Stimulated activated CD4-positive, alpha-beta T cell treated with anti-CD3 and anti-CD28 coated beads, TNF-alpha, amount 100 ng/mL, for 1 hour (primary cell): ENCODE measurements at regions not wholly inside any gene's neighbourhood (a gene's known extent, or its start where the extent isn't known, plus 50 kb on each side); places are given as distances from the start of the nearest gene placed in this dataset.
"Not testable (repeated sequence)": the region's sequence is repeated elsewhere in the genome, so short reads cannot be mapped to it uniquely, and the experiment has no call there.

Source experiments
- DNase-seq, 3 donors: peaks; one replicate each; pipeline ENCODE4 v3.0.0-alpha.2; 2020; ENCODE audit warnings: low read depth in 3 of 3, low spot score in 1 of 3

DNA sequence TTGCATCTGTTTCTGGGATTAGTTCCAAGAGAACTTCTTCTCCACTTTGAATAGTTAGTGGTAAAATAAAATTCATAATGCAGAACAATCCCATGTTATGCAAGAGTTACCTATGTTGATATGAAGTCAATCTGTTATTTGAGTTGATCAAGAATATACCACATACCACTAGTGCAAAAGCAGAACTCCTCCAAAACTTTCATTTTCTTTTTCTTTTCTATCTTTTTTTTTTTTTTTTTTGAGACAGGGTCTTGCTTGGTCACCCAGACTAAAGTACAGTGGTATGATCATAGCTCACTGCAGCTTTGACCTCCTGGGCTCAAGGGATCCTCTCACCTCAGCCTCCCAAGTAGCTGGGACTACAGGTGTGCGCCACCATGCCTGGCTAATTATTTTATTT, 78.8 kb upstream of the UMPS start:
- DNase-seq = not testable (repeated sequence)

DNA sequence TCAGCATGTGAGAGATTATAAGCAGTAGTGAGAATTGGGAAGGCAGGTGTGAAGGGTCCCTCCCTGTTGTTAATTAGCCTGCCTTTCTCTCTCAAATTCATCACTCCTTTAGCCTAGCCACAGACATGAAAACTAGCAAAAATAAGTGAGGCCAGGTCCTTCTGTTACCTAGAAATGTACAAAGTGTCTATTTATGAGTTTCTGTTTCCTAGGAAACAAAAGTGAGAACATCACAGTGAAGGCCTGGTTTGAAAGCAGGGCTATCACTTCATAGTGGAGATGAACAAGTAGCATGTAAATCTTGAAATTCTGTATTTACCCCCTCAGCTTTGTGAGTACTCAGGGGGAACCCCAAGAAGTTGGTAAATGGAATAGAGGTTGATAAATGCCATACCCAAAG, 78.2 kb upstream of the UMPS start:
- DNase-seq = no peak

DNA sequence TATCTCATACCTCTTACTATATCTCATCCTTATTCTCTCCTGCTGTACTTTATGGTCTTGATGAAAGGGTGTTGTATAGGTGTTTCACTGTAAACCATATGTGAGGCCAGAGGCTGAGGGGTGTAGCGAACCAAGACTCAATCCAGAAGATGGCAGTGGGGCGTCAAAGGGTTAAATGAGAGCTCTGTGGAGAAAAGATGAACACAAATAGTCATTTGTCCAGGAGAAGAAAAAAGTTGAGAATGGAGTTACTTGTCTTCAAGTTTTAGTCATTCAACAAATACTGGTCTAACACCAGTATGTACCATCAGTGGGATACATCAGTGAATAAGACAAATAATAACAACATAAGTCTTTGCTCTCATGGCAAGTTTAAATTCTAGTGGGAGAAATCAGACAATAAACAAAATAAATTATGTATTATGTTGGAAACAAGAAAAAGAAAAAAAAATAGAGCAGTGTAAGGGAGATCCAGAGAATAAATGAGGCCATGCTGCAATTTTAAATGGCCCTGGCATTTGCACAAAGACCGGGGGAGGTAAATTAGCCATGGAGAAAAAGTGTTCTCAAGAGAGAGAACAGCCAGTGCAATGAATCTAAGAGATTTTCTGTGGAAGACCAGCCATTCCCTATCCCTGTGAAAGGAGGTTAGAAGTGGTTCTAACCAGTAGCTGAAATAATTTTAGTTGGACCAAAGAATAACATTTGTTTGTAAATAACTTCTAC, 77.0 kb upstream of the UMPS start:
- DNase-seq = no peak

DNA sequence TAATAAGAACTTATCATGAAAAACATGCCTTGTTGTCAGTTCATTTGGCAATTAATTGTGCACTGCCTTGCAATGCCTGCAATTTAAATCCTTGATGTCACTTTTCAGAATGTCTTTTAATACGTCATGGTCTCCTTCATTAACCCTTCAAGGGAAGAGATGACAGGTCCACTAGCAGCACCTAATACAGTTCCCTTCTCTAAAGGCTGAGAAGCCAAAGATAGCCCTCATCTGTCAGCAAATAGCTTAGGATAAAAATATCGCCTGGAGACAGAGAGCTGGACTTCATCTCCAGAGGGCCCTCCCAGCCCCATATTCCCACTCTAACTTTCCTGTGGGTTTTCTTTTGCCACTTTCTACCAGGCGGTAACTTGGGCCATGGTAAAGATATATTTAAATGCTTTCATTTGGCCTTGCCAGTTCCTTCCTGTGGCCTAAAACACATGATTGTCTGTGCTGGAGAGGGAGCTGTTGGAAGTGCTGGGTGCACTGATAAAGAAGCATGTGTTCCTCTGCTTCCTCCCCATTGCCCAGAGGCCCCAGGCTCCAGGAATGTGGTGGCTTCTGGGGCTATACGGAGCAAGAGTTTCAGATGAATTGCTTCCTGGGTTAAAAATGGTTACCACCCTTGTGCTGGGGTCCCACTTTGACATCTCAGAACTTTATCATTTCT, 76.3 kb upstream of the UMPS start:
- no peak for DNase-seq

DNA sequence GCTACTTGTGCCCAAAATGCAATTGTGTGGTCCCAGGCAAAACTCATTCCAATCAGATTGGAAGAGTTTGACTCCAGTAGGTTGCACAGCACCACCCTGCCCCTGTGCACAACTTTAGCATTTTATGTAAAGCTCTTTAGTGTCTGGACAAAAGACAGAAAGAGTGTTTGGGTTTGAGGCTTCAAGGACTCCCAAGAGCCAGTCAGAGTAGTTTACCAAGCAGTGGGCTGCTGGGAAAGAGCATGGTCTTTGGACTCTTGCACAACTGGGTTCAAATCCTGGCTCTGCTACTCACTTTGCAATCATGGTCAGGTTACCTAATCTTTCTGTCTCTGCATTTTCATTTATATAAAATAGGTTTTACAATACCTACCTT, 75.8 kb upstream of the UMPS start:
- no peak for DNase-seq

DNA sequence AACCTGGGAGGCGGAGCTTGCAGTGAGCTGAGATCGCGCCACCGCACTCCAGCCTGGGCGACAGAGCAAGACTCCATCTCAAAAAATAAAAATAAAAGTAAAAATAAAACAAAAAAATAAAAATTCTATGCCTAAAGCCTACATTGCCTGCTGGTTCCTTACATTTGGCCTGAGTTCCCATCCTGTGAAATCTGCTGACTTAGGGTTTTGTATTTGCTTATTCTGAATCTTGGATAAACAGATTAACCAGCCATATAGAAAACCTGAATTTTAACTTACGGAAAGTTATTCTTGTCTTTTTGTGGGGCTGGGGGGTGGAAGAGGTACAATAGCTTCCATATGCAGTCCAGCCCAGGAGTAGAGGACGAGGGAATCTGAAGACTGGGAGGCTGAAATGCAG, 73.7 kb upstream of the UMPS start:
- DNase-seq = no peak

DNA sequence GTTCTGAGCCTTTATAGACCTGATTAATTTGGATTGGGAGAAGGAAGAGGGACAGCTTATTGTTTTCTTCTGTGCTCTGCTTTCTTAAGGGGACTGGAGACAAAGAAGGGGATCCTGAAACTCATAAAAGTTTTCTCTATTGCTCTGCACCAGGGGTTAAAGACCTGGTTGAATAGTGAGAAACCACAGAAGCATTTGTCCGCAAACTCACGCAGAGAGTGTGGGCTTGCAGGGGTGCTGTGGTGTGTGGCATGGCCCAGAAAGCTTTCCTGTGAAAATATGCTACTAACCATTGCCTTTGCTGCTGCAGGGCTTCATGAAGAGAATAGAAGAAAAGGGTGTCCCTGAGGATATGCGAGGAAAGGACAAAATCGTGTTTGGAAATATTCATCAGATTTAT, 73.1 kb upstream of the UMPS start:
- no peak for DNase-seq

DNA sequence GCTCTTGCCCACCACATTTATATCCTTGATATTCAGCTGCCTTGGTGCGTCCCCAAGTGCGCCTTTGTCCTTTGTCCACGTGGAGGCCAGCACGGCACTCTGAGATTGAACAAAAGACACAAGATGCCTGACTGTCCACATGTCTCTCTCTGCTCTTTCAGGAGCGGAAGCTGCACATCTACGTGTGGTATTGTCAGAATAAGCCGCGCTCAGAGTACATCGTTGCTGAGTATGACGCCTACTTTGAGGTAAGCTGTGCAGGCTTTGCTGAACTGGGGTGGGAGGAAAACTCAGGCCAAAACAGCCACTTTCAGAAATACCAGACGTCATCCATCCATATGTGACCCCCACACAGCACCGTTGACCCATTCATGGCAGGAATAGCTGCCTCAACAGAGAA, 72.0 kb upstream of the UMPS start:
- DNase-seq = no peak

DNA sequence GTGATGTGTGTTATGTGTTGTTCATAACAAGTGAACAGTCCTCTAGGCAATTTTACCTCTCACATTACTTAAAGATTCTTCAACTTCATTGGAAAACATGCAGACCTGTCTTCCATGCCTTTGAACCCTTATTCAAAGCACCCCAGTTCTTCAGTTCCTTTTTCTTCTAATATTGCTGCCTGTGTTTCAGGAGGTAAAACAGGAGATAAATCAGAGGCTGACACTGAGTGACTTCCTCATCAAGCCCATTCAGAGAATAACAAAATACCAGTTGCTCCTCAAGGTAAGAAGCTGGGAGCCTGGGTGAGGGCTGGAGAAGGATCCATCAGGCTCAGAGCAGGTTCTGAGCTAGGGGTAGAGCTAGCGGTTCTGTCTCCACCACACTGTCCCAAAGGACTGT, 71.1 kb upstream of the UMPS start:
- DNase-seq = no peak

DNA sequence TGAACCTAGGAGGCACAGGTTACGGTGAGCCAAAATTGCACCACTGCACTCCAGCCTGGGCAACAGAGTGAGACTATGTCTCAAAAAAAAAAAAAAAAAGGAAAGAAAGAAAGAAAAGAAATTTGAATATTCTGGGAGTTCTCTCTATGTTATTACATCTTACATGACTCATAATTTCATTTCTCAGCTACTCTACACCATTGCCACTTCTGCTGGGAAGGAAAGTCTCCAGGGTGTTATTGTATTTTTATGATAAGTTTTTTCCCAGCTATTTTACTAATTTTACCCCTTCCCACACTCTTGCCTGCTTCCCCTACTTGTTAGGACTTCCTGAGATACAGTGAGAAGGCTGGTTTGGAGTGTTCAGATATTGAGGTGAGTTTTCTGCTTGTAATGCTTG, 69.7 kb upstream of the UMPS start:
- DNase-seq = no peak

DNA sequence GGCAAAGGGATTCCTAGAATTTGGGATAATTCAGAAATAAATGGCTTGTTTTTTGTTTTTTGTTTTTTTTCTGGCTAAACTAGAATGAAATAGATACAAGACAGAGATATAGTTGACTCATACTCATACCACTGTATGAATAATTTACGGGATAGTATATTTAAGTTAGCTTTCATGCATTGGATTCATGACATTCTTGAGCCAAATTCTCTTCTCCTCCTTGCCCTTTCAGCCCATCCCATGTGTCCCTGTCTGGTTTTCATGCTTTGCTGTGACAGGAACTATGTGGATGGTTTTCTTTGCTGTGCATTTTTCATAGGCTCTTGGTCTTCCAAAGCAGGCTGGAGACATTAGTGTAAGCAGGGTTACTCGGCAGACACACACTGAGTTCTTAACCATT, 66.6 kb upstream of the UMPS start:
- no peak for DNase-seq

DNA sequence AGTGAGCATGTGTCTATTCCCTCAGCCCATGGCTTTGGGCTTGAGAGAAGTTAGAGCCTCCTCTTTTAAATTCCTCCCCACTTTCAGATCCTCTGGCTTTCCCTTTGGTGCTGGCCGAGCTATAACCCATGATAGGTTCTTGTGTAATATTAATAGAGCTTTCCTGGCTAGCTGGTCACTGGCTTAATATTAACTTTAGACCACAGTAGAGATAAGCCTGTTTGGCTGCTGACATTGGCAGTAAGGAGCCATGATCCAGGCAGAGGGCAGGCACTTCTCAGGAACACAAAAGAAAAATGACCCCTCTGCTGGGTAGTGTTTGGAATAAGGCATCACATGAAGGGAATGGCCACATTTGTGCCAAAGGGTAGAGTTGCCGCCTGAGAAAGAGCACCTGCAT, 65.4 kb upstream of the UMPS start:
- no peak for DNase-seq

DNA sequence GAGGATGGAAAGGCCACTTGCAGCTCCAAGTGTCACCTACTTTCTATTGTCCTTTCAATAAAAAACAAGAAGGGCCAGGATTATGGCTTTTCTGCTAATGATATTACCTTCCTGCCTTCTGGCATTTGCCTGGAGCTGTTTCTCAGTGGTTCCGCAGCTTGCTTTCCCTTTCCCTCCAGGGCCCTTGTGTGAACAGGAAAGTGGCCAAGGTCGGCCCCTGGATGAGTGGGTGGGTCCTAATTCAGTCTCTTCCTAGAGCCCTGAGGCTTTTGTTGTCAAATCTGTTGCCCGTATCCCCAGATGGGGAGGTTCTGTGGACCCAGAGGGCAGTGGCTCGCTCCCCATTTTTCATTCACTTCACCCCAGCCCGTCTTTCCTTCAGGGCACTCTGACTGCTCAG, 64.2 kb upstream of the UMPS start:
- no peak for DNase-seq

DNA sequence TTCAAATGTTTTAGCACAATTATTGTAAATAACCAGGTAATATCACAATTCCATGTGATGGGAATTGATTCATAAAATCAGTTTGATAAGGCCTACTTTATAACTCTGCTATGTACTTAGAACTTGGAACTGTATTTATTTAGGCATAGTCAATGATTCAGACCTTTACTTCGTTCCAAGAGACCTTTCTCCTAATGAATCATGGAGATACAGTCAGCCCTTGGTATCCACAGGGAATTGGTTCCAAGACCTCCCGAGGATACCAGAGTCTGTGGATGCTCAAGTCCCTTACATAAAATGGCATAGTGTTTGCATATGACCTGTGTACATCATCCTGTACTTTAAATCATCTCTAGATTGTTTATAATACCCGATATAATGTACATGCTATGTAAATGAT, 60.8 kb upstream of the UMPS start:
- no peak for DNase-seq

DNA sequence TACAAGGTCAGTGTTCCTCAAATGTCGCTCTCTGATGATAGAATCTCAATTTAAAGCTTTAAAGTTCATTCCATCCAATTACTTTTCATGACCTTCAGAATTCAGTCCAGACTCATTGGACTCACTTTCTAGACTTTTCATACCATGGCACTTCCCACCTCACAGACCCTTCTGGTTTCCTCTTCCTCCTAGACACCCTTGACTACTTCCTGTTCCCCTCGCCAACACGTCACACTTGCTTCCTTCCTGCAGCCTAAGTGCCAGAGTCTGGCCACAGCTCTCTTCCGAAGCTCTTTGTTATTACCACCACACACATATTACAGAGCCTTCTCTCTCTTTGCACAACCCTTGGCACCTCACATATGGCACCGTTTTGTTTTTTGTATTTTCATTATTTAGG, 59.1 kb upstream of the UMPS start:
- DNase-seq = no peak

DNA sequence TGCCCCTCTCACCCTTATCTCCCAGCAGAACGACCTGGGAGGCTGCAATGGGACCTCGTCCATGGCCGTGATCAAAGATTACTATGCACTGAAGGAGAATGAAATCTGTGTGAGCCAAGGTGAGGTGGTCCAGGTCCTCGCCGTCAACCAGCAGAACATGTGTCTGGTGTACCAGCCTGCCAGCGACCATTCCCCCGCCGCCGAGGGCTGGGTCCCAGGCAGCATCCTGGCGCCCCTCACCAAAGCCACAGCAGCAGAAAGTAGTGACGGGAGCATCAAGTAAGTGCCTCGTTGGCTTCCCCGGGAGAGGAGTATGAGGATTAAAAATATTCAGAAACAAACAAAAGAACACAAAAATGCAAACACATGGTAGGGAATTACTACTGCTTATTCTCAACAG, 55.9 kb upstream of the UMPS start:
- no peak for DNase-seq

DNA sequence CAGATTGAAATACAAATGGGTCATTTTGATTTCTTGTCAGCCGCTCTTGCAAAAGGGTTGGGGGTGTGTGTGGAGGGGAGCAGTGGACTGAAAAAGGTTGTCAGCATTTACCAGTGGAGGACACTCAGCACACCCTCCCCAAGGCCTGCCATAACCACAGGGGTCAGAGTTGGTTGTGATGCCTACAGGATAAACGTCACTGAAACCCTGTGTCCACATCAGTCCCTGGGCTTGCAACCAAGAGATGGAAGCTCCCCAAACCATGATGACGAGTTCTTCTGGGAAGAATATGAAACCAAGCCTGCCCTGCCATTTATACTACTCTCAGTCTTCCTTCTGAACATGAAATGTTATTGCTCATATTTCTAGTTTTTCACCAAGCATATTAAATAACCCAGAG, 54.0 kb upstream of the UMPS start:
- DNase-seq = no peak

DNA sequence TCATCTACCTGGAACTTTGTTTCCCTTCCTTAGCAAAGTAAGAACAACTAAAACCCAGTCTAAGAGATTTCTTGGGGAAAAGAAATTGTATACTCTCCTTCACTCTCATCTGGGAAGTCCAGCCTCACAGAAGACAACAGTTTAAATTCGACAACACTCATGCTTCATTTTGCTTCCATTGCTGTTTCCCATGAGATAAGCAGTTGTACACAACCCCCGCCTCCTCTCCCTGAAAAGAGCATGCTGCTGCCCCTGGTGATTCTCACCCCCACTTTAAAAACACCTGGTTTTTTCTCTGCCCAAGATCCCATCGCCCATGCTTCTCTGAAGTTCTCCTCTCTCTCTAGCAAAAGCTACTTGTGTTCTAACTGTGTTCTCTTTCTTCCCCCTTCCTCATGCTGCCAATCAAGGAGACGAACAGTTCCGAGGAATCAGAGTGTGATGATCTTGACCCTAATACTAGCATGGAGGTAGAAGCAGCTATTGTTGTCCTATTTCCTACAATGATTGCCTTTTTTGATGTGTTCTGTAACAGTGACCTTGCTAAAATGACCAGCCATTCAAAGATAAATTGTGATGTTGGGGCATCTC, 51.1 kb upstream of the UMPS start:
- no peak for DNase-seq
